ENCODE measurements at regions not wholly inside any gene's neighbourhood (a gene's known extent, or its start where the extent isn't known, plus 50 kb on each side); places are given as distances from the start of the nearest gene placed in this dataset.

DNA sequence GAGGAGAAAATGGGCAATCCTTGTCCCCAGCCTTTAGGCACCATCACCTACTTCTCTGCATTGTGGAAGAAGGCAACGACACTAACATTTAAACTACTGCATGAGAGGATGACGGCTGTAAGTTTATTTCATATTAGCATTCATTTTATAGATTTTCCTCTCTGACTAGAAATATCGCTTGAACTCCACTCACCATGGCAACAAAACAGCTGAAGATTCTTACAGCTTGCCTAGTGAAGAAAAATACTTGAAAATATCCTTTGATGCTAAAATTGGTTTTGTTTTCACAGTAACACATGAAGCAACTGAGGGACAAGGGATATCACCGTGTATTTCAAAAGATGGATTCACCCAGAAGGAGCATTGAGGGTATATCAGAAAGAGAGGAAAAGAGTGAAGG, 284.3 kb downstream of the LIG4 start:
- Histone ChIP-seq H2BK5ac (ENCODE audit: insufficient read length, low read length) (no peak overlapping the region), H2AK5ac (ENCODE audit: insufficient read length, low read length) (no peak overlapping the region), H3K4me2 (ENCODE audit: insufficient read depth, insufficient read length, low read length) (no peak overlapping the region), H2BK12ac (ENCODE audit: insufficient read length, low read depth, low read length) (no peak overlapping the region), H3K79me1 (ENCODE audit: insufficient read depth, low read depth, low read length, poor library complexity, severe bottlenecking) (no peaks in the 10 kb centered on the region), H2AFZ (ENCODE audit: low read length) (no peak overlapping the region), H3T11ph (ENCODE audit: low read length) (no peak overlapping the region), H4K91ac (ENCODE audit: insufficient read length, low read depth, low read length) (no peak overlapping the region), H3K9me3 (ENCODE audit: control insufficient read depth, low read depth, low read length) (no peaks in the 10 kb centered on the region), H3K18ac (ENCODE audit: insufficient read length, low read depth, low read length) (no peak overlapping the region), H4K8ac (replicated peaks; ENCODE audit: insufficient read length, low read depth, low read length) (no peak overlapping the region), H3K23me2 (ENCODE audit: insufficient read length, low read depth, low read length, poor library complexity, severe bottlenecking) (no peaks in the 10 kb centered on the region), H2BK120ac (ENCODE audit: low read depth, low read length, poor library complexity, severe bottlenecking) (no peak overlapping the region), H3K56ac (ENCODE audit: insufficient read length, low read depth, low read length) (no peak overlapping the region), H2BK20ac (ENCODE audit: low read depth, low read length, poor library complexity, severe bottlenecking) (no peak overlapping the region), H2BK15ac (ENCODE audit: low read depth, low read length) (no peak overlapping the region), H3K27me3 (ENCODE audit: insufficient read depth, low read length) (no peaks in the 10 kb centered on the region), H3K23ac (ENCODE audit: insufficient read length, low read depth, low read length) (no peak overlapping the region), H3K4me1 (ENCODE audit: insufficient read depth, low read length) (no peaks in the 10 kb centered on the region), H3K14ac (ENCODE audit: insufficient read depth, low read length) (no peak overlapping the region), H3K79me2 (ENCODE audit: insufficient read depth, low read length) (no peaks in the 10 kb centered on the region), H3K27ac (ENCODE audit: insufficient read length, low read depth, low read length) (no peak overlapping the region), H4K20me1 (ENCODE audit: control insufficient read depth, insufficient read depth, insufficient read length) (no peaks in the 10 kb centered on the region), H3K9ac (ENCODE audit: extremely low read depth, insufficient read length, low read length) (no peak overlapping the region), H3K4ac (ENCODE audit: low read depth, low read length) (no peak overlapping the region), H4K5ac (ENCODE audit: insufficient read length, low read depth, low read length) (no peak overlapping the region)
- H3K27me3 Mint-ChIP-seq (ENCODE audit: low read depth), result no peaks in the 10 kb centered on the region
- TF ChIP-seq, protein P1, sequence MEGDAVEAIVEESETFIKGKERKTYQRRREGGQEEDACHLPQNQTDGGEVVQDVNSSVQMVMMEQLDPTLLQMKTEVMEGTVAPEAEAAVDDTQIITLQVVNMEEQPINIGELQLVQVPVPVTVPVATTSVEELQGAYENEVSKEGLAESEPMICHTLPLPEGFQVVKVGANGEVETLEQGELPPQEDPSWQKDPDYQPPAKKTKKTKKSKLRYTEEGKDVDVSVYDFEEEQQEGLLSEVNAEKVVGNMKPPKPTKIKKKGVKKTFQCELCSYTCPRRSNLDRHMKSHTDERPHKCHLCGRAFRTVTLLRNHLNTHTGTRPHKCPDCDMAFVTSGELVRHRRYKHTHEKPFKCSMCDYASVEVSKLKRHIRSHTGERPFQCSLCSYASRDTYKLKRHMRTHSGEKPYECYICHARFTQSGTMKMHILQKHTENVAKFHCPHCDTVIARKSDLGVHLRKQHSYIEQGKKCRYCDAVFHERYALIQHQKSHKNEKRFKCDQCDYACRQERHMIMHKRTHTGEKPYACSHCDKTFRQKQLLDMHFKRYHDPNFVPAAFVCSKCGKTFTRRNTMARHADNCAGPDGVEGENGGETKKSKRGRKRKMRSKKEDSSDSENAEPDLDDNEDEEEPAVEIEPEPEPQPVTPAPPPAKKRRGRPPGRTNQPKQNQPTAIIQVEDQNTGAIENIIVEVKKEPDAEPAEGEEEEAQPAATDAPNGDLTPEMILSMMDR (conservative IDR thresholded peaks at IDR 0.05), result no peak
- no peak overlapping the region for H3K27ac Mint-ChIP-seq
- DNase-seq, result no peak
- no CpG with 5 or more reads among the region's 4 CpGs for WGBS (ENCODE audit: extremely low coverage, insufficient read length, low lambda C conversion rate)
- no peak overlapping the region for H3K4me3 Mint-ChIP-seq
- no peaks in the 10 kb centered on the region for H3K36me3 Mint-ChIP-seq (ENCODE audit: insufficient read depth in 1 of 3, low read depth in 3 of 3)
- H3K9me3 Mint-ChIP-seq, result peaks cover 0 to 2% of the 10 kb centered on the region in 2 experiments; a peak in 3 of 5 replicates
- H3K4me1 Mint-ChIP-seq, result no peaks in the 10 kb centered on the region

Data from H9 (cell line).